ENCODE measurements at regions not wholly inside any gene's neighbourhood (a gene's known extent, or its start where the extent isn't known, plus 50 kb on each side); places are given as distances from the start of the nearest gene placed in this dataset.

GRCh38 chr18:46320297-46320696 lies 216.1 kb downstream of the HAUS1 start:
- Histone ChIP-seq H3K27ac (no peak overlapping the region), H3K4me3 (no peak overlapping the region), H3K9me3 (no peaks in the 10 kb centered on the region), H3K36me3 (no peaks in the 10 kb centered on the region), H3K27me3 (no peaks in the 10 kb centered on the region), H3K4me1 (peaks cover 0 to 3% (median 0%) of the 10 kb centered on the region in 4 donors)
- no peak for DNase-seq (ENCODE audit: low spot score in 2 of 2)
- no peak for TF ChIP-seq CTCF (IDR thresholded peaks at IDR 0.05)
- TF ChIP-seq EP300 (IDR thresholded peaks at IDR 0.05), result no peak
- no peak for TF ChIP-seq POLR2A (IDR thresholded peaks at IDR 0.05)
- 83 to 86% methylated on average over 4 of the region's 4 CpGs for WGBS, 2 donors

GRCh38 chr18:46320928-46321711 lies 216.9 kb downstream of the HAUS1 start:
- Histone ChIP-seq H3K36me3 (no peaks in the 10 kb centered on the region), H3K9me3 (no peaks in the 10 kb centered on the region), H3K27ac (no peak overlapping the region), H3K4me1 (peaks cover 0 to 3% (median 0%) of the 10 kb centered on the region in 4 donors), H3K4me3 (no peak overlapping the region), H3K27me3 (no peaks in the 10 kb centered on the region)
- no peak for DNase-seq (ENCODE audit: low spot score in 2 of 2)
- TF ChIP-seq EP300 (IDR thresholded peaks at IDR 0.05) (no peak), POLR2A (IDR thresholded peaks at IDR 0.05) (no peak), CTCF (IDR thresholded peaks at IDR 0.05) (no peak)
- 83 to 88% methylated on average over 3 of the region's 3 CpGs for WGBS, 2 donors

GRCh38 chr18:46321955-46322354 lies 217.8 kb downstream of the HAUS1 start:
- WGBS, 2 donors, result 72 to 79% methylated on average over 5 of the region's 5 CpGs
- Histone ChIP-seq H3K27ac (no peak overlapping the region), H3K27me3 (no peaks in the 10 kb centered on the region), H3K4me1 (peaks cover 0 to 3% (median 0%) of the 10 kb centered on the region in 4 donors), H3K4me3 (no peak overlapping the region), H3K9me3 (no peaks in the 10 kb centered on the region), H3K36me3 (no peaks in the 10 kb centered on the region)
- TF ChIP-seq CTCF (IDR thresholded peaks at IDR 0.05), result no peak
- no peak for TF ChIP-seq POLR2A (IDR thresholded peaks at IDR 0.05)
- no peak for TF ChIP-seq EP300 (IDR thresholded peaks at IDR 0.05)
- no peak for DNase-seq (ENCODE audit: low spot score in 2 of 2)

GRCh38 chr18:46322411-46322891 lies 218.3 kb downstream of the HAUS1 start:
- H3K27ac ChIP-seq, result no peak overlapping the region
- peaks cover 0 to 3% (median 0%) of the 10 kb centered on the region in 4 donors for H3K4me1 ChIP-seq
- 77 to 80% methylated on average over 13 of the region's 13 CpGs for WGBS, 2 donors
- H3K4me3 ChIP-seq, result no peak overlapping the region
- H3K9me3 ChIP-seq, result no peaks in the 10 kb centered on the region
- TF ChIP-seq CTCF (IDR thresholded peaks at IDR 0.05), result no peak
- no peak for TF ChIP-seq EP300 (IDR thresholded peaks at IDR 0.05)
- TF ChIP-seq POLR2A (IDR thresholded peaks at IDR 0.05), result no peak
- DNase-seq (ENCODE audit: low spot score in 2 of 2), result no peak
- no peaks in the 10 kb centered on the region for H3K27me3 ChIP-seq
- no peaks in the 10 kb centered on the region for H3K36me3 ChIP-seq

GRCh38 chr18:46322941-46323340 lies 218.8 kb downstream of the HAUS1 start:
- Histone ChIP-seq H3K36me3 (no peaks in the 10 kb centered on the region), H3K27ac (no peak overlapping the region), H3K27me3 (no peaks in the 10 kb centered on the region), H3K9me3 (no peaks in the 10 kb centered on the region), H3K4me3 (no peak overlapping the region), H3K4me1 (peaks cover 0 to 3% (median 0%) of the 10 kb centered on the region in 4 donors)
- TF ChIP-seq CTCF (IDR thresholded peaks at IDR 0.05) (no peak), POLR2A (IDR thresholded peaks at IDR 0.05) (no peak), EP300 (IDR thresholded peaks at IDR 0.05) (no peak)
- 65 to 81% methylated on average over 7 of the region's 7 CpGs for WGBS, 2 donors
- no peak for DNase-seq (ENCODE audit: low spot score in 2 of 2)

Measured in tibial nerve (tissue), 4 donors.